Psoas muscle (tissue), 7 donors: ENCODE measurements at regions not wholly inside any gene's neighbourhood (a gene's known extent, or its start where the extent isn't known, plus 50 kb on each side); places are given as distances from the start of the nearest gene placed in this dataset.
A peak's percentile ranks its signal among the peaks of the same experiment; 100 is the strongest.

Source experiments
- ATAC-seq, 4 donors: fragments of 200-7000 bp; cut with Tn5 transposase; one replicate each; pipeline ENCODE4 v1.9.1; 2020; ENCODE audit warnings: moderate library complexity in 3 of 4, mild to moderate bottlenecking in 2 of 4
- DNase-seq, 2 donors: peaks; one replicate each; pipeline ENCODE4 v3.0.0-alpha.2; 2020
- H3K27ac ChIP-seq: fragments of 200-600 bp; one replicate; pipeline ENCODE4 v1.8.0; 2022
- H3K27me3 ChIP-seq, 3 donors: fragments of 200-600 bp in 1 of 3; one replicate each; pipeline versions ENCODE4 v1.6.1 to v1.8.0; 2013 to 2022; ENCODE audit warnings: low read length in 2 of 3, mild to moderate bottlenecking in 2 of 3, moderate library complexity in 1 of 3; ENCODE audit not compliant: insufficient read depth in 3 of 3
- H3K36me3 ChIP-seq, 2 donors: fragments of 200-600 bp in 1 of 2; one replicate each; pipeline versions ENCODE4 v1.6.1 to v1.8.0; 2013 to 2022; ENCODE audit warnings: low read depth in 1 of 2, mild to moderate bottlenecking in 1 of 2, moderate library complexity in 1 of 2; ENCODE audit not compliant: insufficient read depth in 1 of 2
- H3K4me1 ChIP-seq: fragments of 200-600 bp; one replicate; pipeline ENCODE4 v1.8.0; 2022
- H3K4me3 ChIP-seq: fragments of 200-600 bp; one replicate; pipeline ENCODE4 v1.8.0; 2022; ENCODE audit warnings: mild to moderate bottlenecking
- H3K9me3 ChIP-seq: fragments of 200-600 bp; one replicate; pipeline ENCODE4 v1.8.0; 2022
- WGBS, 3 donors: extraction: QIAGEN DNeasy Blood & Tissue Kit; methylation state at CpG; one replicate each; pipeline versions ENCODE4 v1.1.6 to v1.1.7; 2013; 5-methylcytosine and 5-hydroxymethylcytosine counted together
- intact Hi-C, 2 donors: fragments of 100-400 bp; cut with DNase I; formaldehyde crosslinking; loops; one replicate each; pipeline versions ENCODE4 v1.11.0 to v1.14.2; 2022
- TF ChIP-seq, protein P1 (sequence below): fragments of 200-600 bp; IDR thresholded peaks from one replicate; pipeline ENCODE4 v1.8.0; 2022; ENCODE audit warnings: antibody characterized with exemption
- donor health status: healthy with polysubstance abuse.
- donor health status: DM: no; HTN: no; CAD: no; lungs with moderate emphysema.
- donor health status: Bipolar disorder and iron deficiency.
- donor health status: healthy.
- donor health status: DM: yes; HTN: yes; CAD: no.
- donor health status: DM: no; HTN: no; CAD: no.
- donor health status: DM: yes; HTN: yes; CAD: no.

DNA sequence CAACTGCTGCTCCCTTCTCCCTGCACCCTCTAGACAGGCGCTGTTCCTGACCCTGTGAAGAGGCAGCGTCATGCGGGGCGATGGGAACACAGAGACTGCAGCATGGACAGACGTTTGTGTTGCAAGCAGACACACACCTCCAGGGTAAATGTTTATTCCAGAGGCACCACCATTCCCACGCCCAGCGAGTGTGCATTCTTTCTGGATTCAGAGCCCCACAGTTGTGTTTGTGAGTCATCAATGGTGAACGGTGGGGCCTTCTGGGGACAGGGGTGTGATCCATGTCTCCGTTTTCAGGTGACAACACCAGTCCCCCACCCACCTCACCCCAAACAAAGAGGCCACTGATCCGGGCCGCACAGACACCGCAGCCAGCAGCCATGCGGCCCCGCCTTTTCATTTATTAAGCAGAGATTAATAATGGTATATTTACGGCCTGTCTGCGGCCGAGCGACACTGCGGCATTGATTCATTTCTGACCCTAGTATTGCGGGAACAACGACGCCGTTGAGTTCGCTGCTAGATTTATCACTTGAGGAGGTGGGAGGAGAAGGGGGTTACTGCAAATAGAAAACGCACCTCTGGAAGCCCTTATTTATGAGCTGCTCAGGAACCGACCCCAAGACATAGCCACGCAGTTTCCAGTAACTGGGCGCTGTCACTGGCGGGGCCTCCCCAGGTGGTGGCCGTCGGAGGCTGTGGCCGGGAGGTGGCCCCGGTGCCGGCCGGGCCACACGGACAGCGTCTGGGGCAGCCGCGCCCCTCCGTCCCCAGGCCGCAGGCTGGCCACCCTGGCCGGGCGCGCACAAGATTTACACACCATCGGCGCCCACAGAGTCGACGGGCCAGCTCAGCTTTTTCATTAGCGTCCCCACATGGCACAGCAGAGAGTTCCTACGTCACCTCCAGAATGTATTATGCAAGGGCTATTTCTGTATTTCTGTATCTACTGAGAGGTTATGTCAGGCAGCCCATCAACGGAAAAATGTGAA is 367.6 kb downstream of the THBS2 start:
- Histone ChIP-seq H3K27ac (no peak overlapping the region), H3K36me3 (no peaks in the 10 kb centered on the region), H3K27me3 (peaks cover 0 to 5% (median 2%) of the 10 kb centered on the region in 3 donors), H3K4me1 (no peaks in the 10 kb centered on the region), H3K9me3 (no peaks in the 10 kb centered on the region), H3K4me3 (no peak overlapping the region)
- 85 to 90% (median 88%) methylated on average over 51 of the region's 51 CpGs for WGBS, 3 donors
- ATAC-seq, result peak in 2 of 4 donors; percentile 31 to 38
- intact Hi-C loops, result loop anchor here (2.0 to 10.0 kb wide), 3 partner anchors 271 to 821 kb away; no protein-coding TSS in a partner anchor
- TF ChIP-seq, protein P1, sequence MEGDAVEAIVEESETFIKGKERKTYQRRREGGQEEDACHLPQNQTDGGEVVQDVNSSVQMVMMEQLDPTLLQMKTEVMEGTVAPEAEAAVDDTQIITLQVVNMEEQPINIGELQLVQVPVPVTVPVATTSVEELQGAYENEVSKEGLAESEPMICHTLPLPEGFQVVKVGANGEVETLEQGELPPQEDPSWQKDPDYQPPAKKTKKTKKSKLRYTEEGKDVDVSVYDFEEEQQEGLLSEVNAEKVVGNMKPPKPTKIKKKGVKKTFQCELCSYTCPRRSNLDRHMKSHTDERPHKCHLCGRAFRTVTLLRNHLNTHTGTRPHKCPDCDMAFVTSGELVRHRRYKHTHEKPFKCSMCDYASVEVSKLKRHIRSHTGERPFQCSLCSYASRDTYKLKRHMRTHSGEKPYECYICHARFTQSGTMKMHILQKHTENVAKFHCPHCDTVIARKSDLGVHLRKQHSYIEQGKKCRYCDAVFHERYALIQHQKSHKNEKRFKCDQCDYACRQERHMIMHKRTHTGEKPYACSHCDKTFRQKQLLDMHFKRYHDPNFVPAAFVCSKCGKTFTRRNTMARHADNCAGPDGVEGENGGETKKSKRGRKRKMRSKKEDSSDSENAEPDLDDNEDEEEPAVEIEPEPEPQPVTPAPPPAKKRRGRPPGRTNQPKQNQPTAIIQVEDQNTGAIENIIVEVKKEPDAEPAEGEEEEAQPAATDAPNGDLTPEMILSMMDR, result no peak
- DNase-seq, result no peak

DNA sequence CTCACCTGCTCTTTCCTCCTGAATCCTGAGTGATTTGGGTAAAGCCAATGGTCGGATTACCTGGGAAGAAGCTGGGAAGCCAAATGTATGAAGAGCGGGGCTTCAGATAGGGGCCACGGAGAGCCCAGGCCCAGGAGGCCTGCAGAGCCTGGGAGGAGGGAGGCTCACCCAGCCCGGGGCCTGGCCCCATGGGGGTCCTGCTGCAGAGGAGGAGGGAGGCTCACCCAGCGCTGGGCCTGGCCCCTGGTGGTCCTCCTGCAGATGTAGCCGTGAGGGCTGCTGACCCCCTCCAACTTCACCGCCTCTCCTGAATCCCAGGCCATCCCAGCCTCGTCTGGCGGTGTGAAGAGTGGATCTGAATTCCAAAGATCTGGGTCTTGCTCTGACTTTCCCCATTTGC is 368.4 kb downstream of the THBS2 start:
- peaks cover 0 to 5% (median 2%) of the 10 kb centered on the region in 3 donors for H3K27me3 ChIP-seq
- H3K4me1 ChIP-seq, result no peaks in the 10 kb centered on the region
- TF ChIP-seq, protein P1, result no peak
- WGBS, 3 donors, result 88 to 91% (median 88%) methylated on average over 9 of the region's 9 CpGs
- no peaks in the 10 kb centered on the region for H3K9me3 ChIP-seq
- no peak overlapping the region for H3K27ac ChIP-seq
- H3K36me3 ChIP-seq, result no peaks in the 10 kb centered on the region
- intact Hi-C loops, result loop anchor here (2.0 to 10.0 kb wide), 3 partner anchors 270 to 820 kb away; no protein-coding TSS in a partner anchor
- ATAC-seq, result no peak
- no peak for DNase-seq
- no peak overlapping the region for H3K4me3 ChIP-seq

DNA sequence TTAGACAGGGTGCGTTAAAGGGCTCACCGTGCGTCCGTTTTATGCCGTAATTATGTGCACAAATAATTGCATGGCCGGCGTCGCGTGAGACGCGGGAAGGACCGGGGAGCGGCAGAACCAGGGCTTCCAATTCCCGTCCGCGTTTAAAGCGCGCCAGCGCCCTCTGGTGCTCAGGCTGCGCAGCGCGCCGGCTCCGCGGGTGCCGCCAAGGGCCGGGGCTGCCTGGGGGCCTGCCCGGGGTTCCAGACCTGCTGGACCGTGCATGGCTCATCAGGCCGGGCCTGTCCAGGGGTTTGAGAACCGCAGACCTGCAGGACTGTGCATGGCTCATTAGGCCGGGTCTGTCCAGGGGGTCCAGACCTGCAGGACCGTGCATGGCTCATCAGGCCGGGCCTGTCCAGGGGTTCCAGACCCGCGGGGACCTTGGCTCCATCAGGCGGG is 369.0 kb downstream of the THBS2 start:
- Histone ChIP-seq H3K36me3 (no peaks in the 10 kb centered on the region), H3K4me3 (peak overlapping the region; percentile 51), H3K27me3 (peaks cover 0 to 5% (median 2%) of the 10 kb centered on the region in 3 donors), H3K9me3 (no peaks in the 10 kb centered on the region), H3K27ac (no peak overlapping the region), H3K4me1 (no peaks in the 10 kb centered on the region)
- DNase-seq, result peak; percentile 70 to 83
- intact Hi-C loops, result loop anchor here (1.0 to 10.0 kb wide), 4 partner anchors 270 to 820 kb away; no protein-coding TSS in a partner anchor
- ATAC-seq, result peak; percentile 77 to 94 (median 82)
- WGBS, 3 donors, result 14 to 18% (median 14%) methylated on average over 37 of the region's 37 CpGs
- TF ChIP-seq, protein P1, result peak; percentile 91

DNA sequence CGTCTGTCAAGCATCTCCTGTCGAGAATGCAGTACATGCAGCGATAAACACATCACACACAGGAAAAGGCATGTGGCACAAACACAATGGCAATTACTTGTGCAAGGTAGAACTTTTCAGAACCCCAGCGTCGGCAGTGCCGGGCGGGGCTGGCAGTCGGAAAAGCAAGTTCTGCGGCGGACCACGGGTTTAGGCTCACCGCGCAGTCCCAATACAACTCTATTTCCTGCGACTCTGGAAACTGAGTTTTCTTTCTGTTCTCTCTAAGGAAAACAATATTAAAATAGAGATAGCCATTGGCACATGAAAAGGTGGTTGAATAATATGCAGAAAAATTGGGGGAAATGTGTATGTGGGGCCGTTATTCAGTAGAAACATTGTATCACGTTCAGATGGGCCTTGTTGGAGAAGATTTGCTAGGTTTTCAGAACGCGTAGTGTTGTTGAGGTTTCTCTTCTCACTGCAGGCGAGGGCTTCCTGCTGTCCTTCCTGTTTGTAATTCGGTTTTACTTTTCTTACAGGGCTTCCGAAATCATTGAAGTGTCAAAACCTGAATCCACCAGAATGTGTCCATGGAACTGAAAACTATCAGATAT is 369.5 kb downstream of the THBS2 start:
- intact Hi-C loops, result loop anchor here (1.0 to 10.0 kb wide), 4 partner anchors 269 to 819 kb away; no protein-coding TSS in a partner anchor
- ATAC-seq (peak in 1 of 4 donors; percentile 48), DNase-seq (no peak)
- Histone ChIP-seq H3K4me3 (peak overlapping the region; percentile 51), H3K9me3 (no peaks in the 10 kb centered on the region), H3K36me3 (no peaks in the 10 kb centered on the region), H3K27ac (no peak overlapping the region), H3K4me1 (no peaks in the 10 kb centered on the region), H3K27me3 (peaks cover 0 to 5% (median 2%) of the 10 kb centered on the region in 3 donors)
- TF ChIP-seq, protein P1, result no peak
- 73 to 78% (median 75%) methylated on average over 21 of the region's 21 CpGs for WGBS, 3 donors
